Left colon (tissue), 2 donors: ENCODE measurements at regions not wholly inside any gene's neighbourhood (a gene's known extent, or its start where the extent isn't known, plus 50 kb on each side); places are given as distances from the start of the nearest gene placed in this dataset.

Source experiments
- ATAC-seq: fragments of 200-7000 bp; cut with Tn5 transposase; one replicate; pipeline ENCODE4 v1.9.1; 2020; ENCODE audit warnings: mild to moderate bottlenecking, moderate library complexity
- DNase-seq, 2 donors: peaks; one replicate each; pipeline ENCODE4 v3.0.0-alpha.2; 2020
- intact Hi-C, 2 donors: fragments of 100-400 bp; cut with DNase I in 1 of 2; cut with micrococcal nuclease in 1 of 2; formaldehyde crosslinking; loops; one replicate each; pipeline versions ENCODE4 v1.11.2 to v1.14.0; 2022; cut with DNase I, micrococcal nuclease
- donor health status: DM: no; HTN: no; CAD: no.
- donor health status: DM: yes; HTN: yes; CAD: no.

DNA sequence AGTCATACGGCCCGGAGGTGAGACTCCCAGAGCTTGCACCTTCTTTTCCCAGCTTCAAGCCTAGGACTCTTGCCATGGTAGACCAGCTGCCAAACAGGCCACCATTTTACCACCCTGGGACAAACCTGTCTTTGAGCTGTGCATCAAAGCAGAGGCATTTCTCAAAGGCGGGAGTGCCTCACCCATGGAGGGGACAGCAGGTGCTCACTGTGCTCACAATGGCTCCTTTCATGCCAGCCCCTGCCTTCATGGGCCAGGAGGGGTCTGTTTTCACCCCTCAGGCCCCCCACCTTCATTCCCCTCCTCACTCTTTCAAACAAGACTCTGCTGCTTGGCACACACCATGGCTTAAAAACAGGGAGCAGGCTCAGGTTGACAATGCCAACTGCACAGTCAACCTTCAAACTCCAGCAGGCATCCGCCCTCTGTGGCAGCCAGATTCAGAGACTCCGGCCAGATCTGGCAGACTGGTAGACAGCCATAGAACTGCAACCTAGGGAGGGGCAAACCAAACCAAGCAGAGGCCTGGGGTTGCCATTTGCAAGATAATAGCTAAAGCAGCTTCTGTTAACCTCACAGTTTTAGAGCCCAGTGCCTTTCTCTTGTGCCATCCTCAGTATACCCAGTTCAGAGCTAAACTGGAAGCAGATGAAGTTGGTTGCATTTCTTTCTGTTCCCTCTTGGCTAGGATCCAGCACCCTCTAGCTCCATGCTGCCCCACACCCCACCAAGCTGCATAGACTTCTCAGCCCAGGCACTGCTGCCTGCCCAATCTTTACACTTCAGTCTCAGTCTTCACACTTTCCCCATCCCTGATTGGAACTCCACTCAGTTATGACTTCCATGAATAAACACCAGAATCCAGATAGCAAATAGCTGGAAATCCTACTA lies 93.9 kb upstream of the SPATA13 start:
- DNase-seq (no peak), ATAC-seq (no peak)
- intact Hi-C loops, result no loop called here

- intact Hi-C loops, result no loop called here
- ATAC-seq, result no peak
- DNase-seq, result no peak
These were observed 92.0 kb upstream of the SPATA13 start for GRCh38 chr13:24068472-24068871.

DNA sequence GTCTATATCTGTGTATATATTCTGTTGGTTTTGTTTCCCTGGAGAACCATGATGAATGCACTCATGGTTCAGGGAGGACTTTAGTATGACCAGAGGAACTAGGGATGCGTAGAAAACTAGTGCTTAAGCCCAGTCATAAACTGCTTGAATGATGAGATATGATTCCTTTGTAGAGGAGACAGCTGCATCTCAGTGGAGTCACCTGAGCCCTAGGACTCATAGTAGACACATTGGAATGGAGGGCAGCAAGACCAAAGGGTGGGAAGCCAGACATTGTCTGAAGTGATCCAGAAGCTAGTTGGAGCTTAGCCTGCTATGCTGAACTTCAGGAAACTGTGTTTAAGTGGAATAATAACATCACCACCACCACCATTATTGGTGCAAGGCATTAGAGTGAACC lies 89.5 kb upstream of the SPATA13 start:
- intact Hi-C loops, result no loop called here
- DNase-seq (no peak), ATAC-seq (no peak)

GRCh38 chr13:24071423-24072075 lies 89.0 kb upstream of the SPATA13 start:
- no peak for ATAC-seq
- DNase-seq, result no peak
- intact Hi-C loops, result no loop called here

DNA sequence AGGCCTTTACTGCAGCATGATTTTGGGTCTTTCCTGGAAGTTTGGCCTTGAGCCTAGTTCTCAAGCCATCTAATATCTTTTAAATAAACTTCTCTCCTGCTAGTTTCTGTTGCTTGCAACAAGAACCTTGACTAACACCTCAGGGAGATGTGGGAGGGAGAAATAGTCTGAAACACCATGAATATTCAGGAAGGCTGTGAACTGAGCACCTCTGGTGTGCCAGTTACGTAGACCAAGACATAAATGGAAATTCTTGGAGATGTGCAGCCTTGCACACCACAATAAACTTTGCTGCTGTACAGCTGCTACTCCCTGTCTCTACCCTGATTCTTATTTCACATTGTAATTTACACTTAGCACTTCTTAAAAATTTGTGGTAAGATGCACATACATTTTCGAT lies 86.9 kb upstream of the SPATA13 start:
- ATAC-seq (no peak), DNase-seq (no peak)
- intact Hi-C loops, result no loop called here

GRCh38 chr13:24074678-24075077 lies 85.8 kb upstream of the SPATA13 start:
- ATAC-seq (peak; percentile 63), DNase-seq (peak; percentile 35 to 46)
- intact Hi-C loops, result no loop called here

DNA sequence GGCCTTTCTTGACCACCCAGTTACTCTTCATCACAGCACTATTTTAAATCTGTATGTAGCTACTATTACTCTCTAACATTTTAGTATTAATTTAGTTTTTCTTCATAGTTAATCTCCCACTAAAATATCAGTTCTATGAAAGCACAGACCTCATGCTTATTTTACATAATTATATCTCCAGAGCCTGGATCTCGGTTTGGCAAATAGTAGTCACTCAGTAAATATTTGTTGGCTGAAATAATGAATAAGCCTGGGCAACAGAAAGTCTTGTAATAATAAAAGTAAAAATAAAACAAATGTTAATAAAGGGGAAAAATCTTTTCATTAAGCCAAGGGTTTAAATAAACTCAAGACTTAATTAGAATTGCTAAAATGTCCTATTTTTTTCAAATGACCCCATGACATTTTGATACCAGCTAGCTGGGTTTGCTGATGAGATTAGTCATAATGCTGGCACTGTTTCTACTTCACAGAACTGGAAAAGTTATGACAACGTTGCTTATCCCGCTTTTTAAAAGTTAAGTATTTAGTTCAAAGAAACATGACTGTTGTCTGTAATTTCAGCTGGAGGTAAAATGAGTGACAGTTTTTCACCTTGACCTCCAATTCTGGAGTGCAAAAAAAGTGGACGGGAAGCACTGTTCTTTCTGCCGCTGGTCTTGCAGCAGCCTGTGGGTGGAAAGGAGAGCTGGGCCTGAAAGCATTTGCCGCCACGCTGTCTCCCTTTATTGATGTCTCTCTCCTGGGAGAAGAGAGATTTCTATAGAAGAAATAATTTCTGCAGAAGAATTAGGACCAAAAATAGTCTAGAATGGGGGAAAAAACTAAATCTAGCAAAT lies 85.2 kb upstream of the SPATA13 start:
- ATAC-seq, result peak; percentile 49
- intact Hi-C loops, result no loop called here
- no peak for DNase-seq

DNA sequence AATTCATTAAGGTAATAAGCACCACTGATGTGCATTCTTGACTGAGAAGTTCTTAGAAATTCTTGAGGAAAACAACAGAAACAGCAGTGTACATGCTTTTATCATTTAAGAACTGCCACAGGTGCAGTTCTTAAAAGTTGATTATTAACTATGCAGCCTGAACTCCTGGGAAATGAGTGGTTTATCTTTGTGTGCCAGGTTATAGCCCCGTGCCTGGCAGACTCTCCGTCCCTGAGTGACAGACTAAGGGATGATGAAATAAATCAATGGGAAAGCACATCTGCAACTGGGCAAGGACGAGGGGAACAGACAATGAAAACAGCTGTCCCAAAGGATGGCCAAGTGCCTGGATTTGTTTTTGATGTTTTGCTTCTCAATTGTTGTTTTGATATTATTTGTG lies 84.4 kb upstream of the SPATA13 start:
- peak; percentile 37 to 65 for DNase-seq
- peak; percentile 93 for ATAC-seq
- intact Hi-C loops, result no loop called here

DNA sequence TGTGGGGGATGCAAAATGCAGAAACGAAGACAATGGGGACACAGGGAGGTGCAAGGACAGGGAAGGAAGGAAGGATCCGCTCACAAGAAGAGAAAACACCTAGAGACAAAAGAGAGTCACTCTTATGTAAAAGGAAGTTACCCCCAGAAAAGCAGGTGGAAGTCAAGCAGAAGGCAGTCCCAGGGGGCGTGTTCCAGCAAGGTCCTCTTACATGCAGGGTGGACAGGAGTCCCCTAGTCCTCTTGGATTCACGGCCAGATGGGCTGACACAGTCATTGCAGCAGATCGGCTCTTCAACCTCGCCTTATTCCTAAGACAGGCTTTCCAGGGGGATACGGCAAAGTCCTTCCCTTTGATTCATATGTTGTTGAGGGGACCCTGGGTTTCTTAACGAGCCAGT lies 83.9 kb upstream of the SPATA13 start:
- ATAC-seq, result peak; percentile 15

DNA sequence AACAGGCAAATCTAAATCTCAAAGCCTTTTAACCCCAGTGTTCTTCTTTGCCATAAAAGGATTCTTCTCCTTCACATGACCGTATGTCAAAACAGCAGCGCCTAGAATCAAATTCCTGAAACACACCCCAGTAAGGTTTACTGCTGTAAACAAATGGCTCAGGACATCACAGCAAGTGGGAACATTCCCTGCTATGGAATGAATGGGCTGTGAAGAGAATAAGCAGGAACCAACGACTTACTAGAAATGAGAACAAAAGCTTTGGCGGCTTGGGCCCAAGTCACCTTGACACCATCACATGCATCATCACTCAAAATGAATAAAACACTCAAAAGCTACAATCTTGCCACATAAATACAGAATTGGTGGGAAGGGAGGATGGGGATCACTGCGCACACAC lies 80.4 kb upstream of the SPATA13 start:
- DNase-seq (no peak), ATAC-seq (no peak)
- intact Hi-C loops, result no loop called here

More for the DNA sequence above, 83.9 kb upstream of the SPATA13 start:
- intact Hi-C loops, result no loop called here
- no peak for DNase-seq

GRCh38 chr13:24081387-24081786 lies 79.1 kb upstream of the SPATA13 start:
- no peak for DNase-seq
- no peak for ATAC-seq
- intact Hi-C loops, result no loop called here

DNA sequence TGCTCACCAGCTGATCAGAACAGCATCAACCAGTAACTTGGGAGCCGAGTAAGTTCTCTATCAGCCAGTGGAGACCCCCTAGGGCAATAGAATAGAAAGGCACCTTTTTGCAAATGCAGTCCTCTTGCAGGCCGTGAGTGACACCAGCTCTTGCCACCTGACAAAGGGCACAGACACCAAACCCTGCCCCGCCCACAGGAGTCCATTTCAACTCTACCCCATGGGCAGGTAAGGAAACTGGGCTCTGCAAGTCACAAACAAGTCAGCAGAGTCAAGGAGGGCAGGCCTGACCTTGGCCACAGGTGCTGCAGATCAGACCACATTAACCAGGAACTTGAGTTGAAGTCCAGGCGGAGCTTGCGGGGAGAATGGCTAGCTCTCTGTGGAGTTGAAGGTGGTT lies 77.4 kb upstream of the SPATA13 start:
- DNase-seq, result no peak
- intact Hi-C loops, result no loop called here
- ATAC-seq, result no peak

GRCh38 chr13:24083722-24084421 lies 76.6 kb upstream of the SPATA13 start:
- ATAC-seq (no peak), DNase-seq (no peak)
- intact Hi-C loops, result no loop called here

- ATAC-seq, result peak; percentile 45
- intact Hi-C loops, result no loop called here
- no peak for DNase-seq
These were observed 74.9 kb upstream of the SPATA13 start for GRCh38 chr13:24085662-24086061.

DNA sequence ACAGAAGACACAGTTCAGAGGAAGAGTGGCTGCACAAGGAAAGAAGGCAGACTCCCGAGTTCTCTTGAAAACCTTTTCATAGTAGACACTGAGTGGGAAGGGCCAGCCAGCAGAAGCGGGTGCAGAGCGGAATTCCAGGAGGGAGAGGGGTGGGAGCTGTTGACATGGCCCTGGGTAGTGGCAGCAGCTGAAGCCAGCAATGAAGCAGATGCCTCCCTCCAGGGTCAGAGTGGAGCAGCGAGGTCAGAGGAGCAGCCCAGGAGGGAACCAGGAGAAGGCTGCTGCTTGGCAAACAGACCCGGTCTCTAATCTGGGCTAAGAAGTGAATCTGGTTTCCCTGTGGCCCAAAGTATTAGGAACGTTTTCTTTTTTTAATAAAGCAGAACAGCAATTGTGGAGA lies 73.9 kb upstream of the SPATA13 start:
- DNase-seq, result no peak
- ATAC-seq, result no peak
- intact Hi-C loops, result no loop called here

DNA sequence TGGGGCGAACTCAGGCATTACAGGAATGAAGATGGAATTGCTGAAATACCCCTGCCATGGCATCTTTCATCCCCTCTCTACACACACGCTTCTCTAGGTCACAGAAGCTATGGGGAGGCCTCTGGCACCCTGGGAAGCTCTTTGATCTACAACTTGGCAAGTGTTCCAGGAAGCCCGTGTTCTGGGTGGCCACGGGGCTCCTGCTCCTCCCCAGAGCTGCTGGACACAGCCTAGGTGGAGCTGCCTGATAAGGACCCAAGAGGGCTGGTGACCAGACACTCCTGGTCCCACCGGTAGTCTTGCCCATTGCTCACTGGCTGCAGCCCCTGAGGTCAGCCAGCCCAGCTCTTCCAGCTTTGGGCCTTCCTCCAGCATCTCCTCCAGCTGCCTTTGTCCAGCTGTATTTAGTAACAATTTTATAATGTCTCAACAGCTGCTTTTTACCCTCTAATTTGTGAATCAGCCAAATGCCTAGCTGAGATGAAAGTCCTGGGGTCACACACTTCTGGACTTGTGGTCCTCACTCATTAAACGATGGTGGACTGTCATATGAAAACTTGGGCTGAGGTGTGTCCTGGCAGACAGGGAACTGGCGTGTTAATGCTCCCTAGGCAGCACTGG lies 72.8 kb upstream of the SPATA13 start:
- intact Hi-C loops, result no loop called here
- DNase-seq (peak; percentile 66 to 72), ATAC-seq (peak; percentile 97)

GRCh38 chr13:24090049-24090448 lies 70.5 kb upstream of the SPATA13 start:
- DNase-seq, result no peak
- intact Hi-C loops, result no loop called here
- no peak for ATAC-seq

GRCh38 chr13:24091080-24091479 lies 69.4 kb upstream of the SPATA13 start:
- intact Hi-C loops, result no loop called here

DNA sequence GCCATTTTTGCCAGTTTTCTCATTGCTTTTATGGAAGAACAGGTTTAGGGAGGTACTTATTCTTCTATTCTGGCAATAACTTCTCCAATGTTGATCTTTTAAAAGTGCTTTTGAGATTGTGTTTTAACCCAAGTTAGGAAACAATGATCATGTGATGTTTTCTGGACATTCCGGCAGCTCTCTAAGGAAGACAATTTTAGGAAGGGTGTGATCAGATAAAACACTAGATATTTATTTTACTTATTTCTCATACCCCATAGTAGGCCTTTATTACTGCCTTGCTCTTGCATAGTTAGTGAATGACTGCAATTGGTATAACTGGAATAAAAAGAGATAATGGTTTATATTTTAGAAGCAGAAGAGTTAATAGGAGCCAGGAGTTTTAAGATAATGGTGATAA lies 68.4 kb upstream of the SPATA13 start:
- intact Hi-C loops, result no loop called here
- DNase-seq (no peak), ATAC-seq (no peak)

More at GRCh38 chr13:24091080-24091479, 69.4 kb upstream of the SPATA13 start:
- DNase-seq (no peak), ATAC-seq (no peak)
